Right lobe of liver (tissue), 6 donors: ENCODE measurements at regions not wholly inside any gene's neighbourhood (a gene's known extent, or its start where the extent isn't known, plus 50 kb on each side); places are given as distances from the start of the nearest gene placed in this dataset.

Experiments
- ATAC-seq, 4 donors: fragments of 200-7000 bp; cut with Tn5 transposase; one replicate each; pipeline ENCODE4 v1.9.1; 2020; ENCODE audit warnings: mild to moderate bottlenecking in 4 of 4, moderate library complexity in 4 of 4
- DNase-seq, 3 donors: peaks; one replicate each; pipeline ENCODE4 v3.0.0-alpha.2; 2020
- H3K27ac ChIP-seq, 3 donors: fragments of 200-600 bp; one replicate each; pipeline ENCODE4 v1.8.0; 2022
- H3K27me3 ChIP-seq, 2 donors: fragments of 200-600 bp; one replicate each; pipeline ENCODE4 v1.8.0; 2022
- H3K36me3 ChIP-seq, 4 donors: fragments of 200-600 bp; sonication (generic) in 1 of 4; one replicate each; pipeline versions ENCODE4 v1.5.1 to v1.8.0; 2017 to 2022; ENCODE audit warnings: control low read depth in 1 of 4
- H3K4me1 ChIP-seq, 4 donors: fragments of 200-600 bp; sonication (generic) in 1 of 4; one replicate each; pipeline versions ENCODE4 v1.5.1 to v1.8.0; 2017 to 2022; ENCODE audit warnings: control low read depth in 1 of 4
- H3K4me3 ChIP-seq, 3 donors: fragments of 200-600 bp; one replicate each; pipeline ENCODE4 v1.8.0; 2022
- H3K9me3 ChIP-seq, 4 donors: fragments of 200-600 bp; sonication (generic) in 1 of 4; one replicate each; pipeline versions ENCODE4 v1.5.1 to v1.8.0; 2017 to 2022; ENCODE audit warnings: control low read depth in 1 of 4
- POLR2A ChIP-seq: fragments of 450-650 bp; IDR thresholded peaks from one replicate; pipeline ENCODE4 v1.6.1; 2017; ENCODE audit warnings: antibody characterized with exemption, mild to moderate bottlenecking
- WGBS: methylation state at CpG from one replicate; pipeline ENCODE4 v1.1.6; 2018; ENCODE audit warnings: low coverage, low lambda C conversion rate; ENCODE audit not compliant: insufficient coverage; ENCODE audit errors: missing lambda C conversion rate; 5-methylcytosine and 5-hydroxymethylcytosine counted together
- intact Hi-C, 2 donors: fragments of 100-400 bp; cut with DNase I; formaldehyde crosslinking; loops; one replicate each; pipeline versions ENCODE4 v1.11.2 to v1.14.1; 2022
- TF ChIP-seq, protein P1 (sequence below), 4 donors: fragments of 200-600 bp in 3 of 4; fragments of 450-650 bp in 1 of 4; IDR thresholded peaks; one replicate each; pipeline versions ENCODE4 v1.5.1 to v1.8.0; 2016 to 2022; ENCODE audit warnings: antibody characterized with exemption in 4 of 4, mild to moderate bottlenecking in 2 of 4
- donor health status: DM: no; HTN: yes; CAD: no.
- donor health status: DM: no; HTN: no; CAD: no.
- donor health status: DM: no; HTN: no; CAD: no.
- donor health status: DM: no; HTN: yes; CAD: no.
- donor health status: DM: no; HTN: yes; CAD: no.

DNA sequence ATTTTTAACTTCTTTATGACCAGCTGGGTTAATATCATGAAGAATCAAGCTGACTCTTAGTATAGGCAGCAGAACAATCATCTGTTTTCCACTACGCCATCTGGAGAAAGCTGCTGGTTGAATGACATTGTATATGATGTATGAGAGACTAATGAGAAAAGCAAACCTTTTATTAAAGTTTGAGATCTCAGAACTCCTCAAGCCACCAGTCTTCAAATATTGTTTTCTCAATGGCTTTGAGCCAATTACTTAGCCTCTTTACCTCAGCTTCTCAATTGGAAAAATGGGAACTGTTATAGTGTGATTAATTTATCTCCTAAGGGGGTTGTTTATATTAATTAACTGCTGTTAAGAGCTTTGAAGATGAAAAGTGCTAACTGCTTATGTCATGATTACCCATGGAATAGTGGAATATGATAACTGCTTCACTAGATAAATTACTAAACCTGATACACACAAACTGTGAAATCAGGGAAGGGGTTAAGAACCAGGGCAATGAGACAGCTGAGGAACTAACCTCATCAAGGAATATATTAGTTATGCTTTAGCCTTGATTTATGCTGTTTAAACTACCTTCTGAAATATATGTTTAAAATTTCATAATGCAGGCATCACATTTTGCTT lies 330.1 kb downstream of the SOX2 start:
- no peak for DNase-seq
- no peak for TF ChIP-seq POLR2A
- TF ChIP-seq, protein P1, sequence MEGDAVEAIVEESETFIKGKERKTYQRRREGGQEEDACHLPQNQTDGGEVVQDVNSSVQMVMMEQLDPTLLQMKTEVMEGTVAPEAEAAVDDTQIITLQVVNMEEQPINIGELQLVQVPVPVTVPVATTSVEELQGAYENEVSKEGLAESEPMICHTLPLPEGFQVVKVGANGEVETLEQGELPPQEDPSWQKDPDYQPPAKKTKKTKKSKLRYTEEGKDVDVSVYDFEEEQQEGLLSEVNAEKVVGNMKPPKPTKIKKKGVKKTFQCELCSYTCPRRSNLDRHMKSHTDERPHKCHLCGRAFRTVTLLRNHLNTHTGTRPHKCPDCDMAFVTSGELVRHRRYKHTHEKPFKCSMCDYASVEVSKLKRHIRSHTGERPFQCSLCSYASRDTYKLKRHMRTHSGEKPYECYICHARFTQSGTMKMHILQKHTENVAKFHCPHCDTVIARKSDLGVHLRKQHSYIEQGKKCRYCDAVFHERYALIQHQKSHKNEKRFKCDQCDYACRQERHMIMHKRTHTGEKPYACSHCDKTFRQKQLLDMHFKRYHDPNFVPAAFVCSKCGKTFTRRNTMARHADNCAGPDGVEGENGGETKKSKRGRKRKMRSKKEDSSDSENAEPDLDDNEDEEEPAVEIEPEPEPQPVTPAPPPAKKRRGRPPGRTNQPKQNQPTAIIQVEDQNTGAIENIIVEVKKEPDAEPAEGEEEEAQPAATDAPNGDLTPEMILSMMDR (IDR thresholded peaks at IDR 0.05) = no peak
- no peaks in the 10 kb centered on the region for H3K9me3 ChIP-seq
- peaks cover 0 to 2% (median 0%) of the 10 kb centered on the region in 4 donors for H3K4me1 ChIP-seq
- intact Hi-C loops = no loop called here
- ATAC-seq = no peak
- H3K36me3 ChIP-seq = no peaks in the 10 kb centered on the region
- H3K27me3 ChIP-seq = no peaks in the 10 kb centered on the region
- H3K27ac ChIP-seq = no peak overlapping the region
- H3K4me3 ChIP-seq = no peak overlapping the region
- WGBS = 92% methylated on average over 1 of the region's 1 CpG

DNA sequence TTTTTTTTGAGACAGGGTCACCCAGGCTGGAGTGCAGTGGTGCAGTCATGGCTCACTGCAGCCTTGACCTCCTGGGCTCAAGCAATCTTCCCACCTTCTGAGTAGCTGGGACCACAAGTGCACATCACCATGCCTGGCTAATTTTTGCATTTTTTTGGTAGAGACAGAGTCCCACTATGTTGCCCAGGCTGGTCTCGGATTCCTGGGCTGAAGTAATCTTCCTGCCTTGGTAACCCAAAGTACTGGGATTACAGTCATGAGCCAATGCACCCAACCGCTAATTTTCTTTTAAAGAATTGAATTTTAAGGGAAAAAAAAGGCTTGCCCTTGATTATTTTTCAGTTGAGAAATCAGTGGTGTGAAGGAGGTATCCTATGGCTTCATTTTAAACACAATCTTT lies 334.0 kb downstream of the SOX2 start:
- H3K4me1 ChIP-seq = no peaks in the 10 kb centered on the region
- ATAC-seq (no peak), DNase-seq (no peak)
- TF ChIP-seq POLR2A = no peak
- TF ChIP-seq, protein P1 (IDR thresholded peaks at IDR 0.05) = no peak
- no peak overlapping the region for H3K4me3 ChIP-seq
- 51% methylated on average over 2 of the region's 2 CpGs for WGBS
- no peaks in the 10 kb centered on the region for H3K9me3 ChIP-seq
- H3K36me3 ChIP-seq = no peaks in the 10 kb centered on the region
- no peaks in the 10 kb centered on the region for H3K27me3 ChIP-seq
- H3K27ac ChIP-seq = no peak overlapping the region
- intact Hi-C loops = no loop called here

DNA sequence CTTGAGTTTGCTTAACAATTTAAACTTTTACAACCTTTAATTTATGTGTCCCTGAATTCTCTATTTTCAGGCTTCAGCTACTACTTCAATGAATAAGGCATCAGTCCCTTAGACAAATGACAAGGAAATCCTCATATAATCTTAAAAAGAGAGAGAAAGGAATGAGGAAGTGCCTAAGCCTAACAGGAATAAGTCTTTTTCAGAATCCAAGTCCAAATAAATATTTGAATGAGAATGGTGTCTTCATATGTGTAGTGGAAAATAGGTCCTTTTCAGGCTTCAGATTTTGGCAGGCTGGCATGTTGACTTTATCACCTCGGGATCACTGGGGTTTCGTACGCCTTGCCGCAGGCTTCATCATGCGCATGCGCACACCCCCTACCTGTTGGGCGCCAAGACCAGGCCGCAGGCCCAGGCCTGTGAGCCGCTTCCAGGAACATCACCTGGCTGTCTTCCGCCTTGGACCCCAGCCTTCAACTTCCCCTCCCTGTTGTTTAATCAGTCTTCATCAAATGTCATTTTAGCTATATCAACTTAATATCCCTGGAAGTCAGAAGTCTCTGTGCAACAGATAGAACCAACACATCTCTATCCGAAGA lies 334.5 kb downstream of the SOX2 start:
- H3K4me3 ChIP-seq = no peak overlapping the region
- H3K9me3 ChIP-seq = no peaks in the 10 kb centered on the region
- intact Hi-C loops = no loop called here
- DNase-seq = no peak
- H3K27ac ChIP-seq = no peak overlapping the region
- ATAC-seq = no peak
- H3K27me3 ChIP-seq = no peaks in the 10 kb centered on the region
- no peaks in the 10 kb centered on the region for H3K4me1 ChIP-seq
- WGBS = 73% methylated on average over 7 of the region's 11 CpGs
- no peaks in the 10 kb centered on the region for H3K36me3 ChIP-seq
- TF ChIP-seq, protein P1 (IDR thresholded peaks at IDR 0.05) = no peak
- TF ChIP-seq POLR2A = no peak

DNA sequence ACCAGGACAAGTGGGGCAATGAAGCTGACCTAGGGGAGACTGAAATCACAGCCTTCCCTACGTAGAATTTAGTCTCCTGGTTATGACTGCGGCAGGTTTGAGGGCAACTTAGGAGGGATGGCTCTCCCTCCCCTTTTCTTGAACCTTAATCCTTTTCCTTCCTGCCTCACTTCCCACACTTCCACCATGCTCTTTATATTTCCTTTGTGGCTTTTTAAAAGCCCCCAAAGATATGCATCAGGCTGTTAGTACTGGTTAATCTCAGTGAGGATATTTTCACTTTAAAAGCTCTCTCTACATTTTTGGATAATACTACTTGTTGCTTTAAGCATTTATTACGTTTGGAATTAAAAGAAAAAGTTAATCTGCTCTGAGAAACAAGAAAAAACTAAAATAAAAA lies 339.2 kb downstream of the SOX2 start:
- TF ChIP-seq, protein P1 (IDR thresholded peaks at IDR 0.05) = no peak
- no peak for TF ChIP-seq POLR2A
- no peaks in the 10 kb centered on the region for H3K36me3 ChIP-seq
- H3K27me3 ChIP-seq = no peaks in the 10 kb centered on the region
- 31% methylated on average over 3 of the region's 3 CpGs for WGBS
- no peaks in the 10 kb centered on the region for H3K9me3 ChIP-seq
- H3K4me1 ChIP-seq = no peaks in the 10 kb centered on the region
- no peak overlapping the region for H3K27ac ChIP-seq
- ATAC-seq (no peak), DNase-seq (no peak)
- intact Hi-C loops = no loop called here
- H3K4me3 ChIP-seq = no peak overlapping the region
